CD4-positive, alpha-beta T cell treated with Interleukin-1 beta for 1 hour (primary cell): ENCODE measurements at regions not wholly inside any gene's neighbourhood (a gene's known extent, or its start where the extent isn't known, plus 50 kb on each side); places are given as distances from the start of the nearest gene placed in this dataset.

Experiments used
- DNase-seq, 2 donors: peaks; one replicate each; pipeline ENCODE4 v3.0.0-alpha.2; 2020 to 2022

- no peak for DNase-seq
These were observed 945.1 kb upstream of the PIK3C3 start for GRCh38 chr18:41009926-41010325.

DNA sequence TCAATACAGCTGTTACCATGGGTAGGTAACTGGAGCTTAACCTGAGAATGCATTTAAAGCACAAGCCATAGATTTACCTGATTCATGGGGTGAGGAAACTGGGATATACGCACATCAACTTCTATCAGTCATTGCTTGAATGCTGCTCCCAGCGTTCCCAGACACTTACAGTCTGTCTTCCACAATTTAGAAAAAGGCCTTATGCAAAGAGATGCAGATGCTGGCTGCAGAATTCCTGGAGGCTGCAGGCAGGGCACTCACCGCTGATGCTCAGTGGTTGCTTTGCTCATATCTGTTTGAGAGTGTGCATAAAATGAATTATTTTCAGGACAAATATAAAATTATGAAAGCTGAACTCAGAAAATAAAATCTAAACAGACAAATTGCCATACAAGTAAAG lies 950.7 kb upstream of the PIK3C3 start:
- no peak for DNase-seq

DNA sequence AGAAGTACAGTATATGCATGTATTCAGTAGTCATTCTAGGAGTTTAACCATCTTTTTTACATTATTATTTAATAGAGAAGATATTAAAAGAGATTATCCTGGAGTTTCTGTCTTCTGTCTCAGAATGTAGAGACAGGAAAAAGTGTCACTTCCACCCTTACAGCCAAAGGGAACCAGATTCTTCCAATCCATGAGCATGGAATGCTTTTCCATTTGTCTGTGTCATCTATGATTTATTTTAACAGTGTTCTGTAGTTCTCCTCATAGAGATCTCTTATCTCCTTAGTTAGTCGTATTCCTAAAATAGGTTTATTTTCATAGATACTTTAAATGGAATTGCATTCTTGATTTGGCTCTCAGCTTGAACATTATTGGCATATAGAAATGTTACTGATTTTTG lies 959.5 kb upstream of the PIK3C3 start:
- DNase-seq, result no peak

DNA sequence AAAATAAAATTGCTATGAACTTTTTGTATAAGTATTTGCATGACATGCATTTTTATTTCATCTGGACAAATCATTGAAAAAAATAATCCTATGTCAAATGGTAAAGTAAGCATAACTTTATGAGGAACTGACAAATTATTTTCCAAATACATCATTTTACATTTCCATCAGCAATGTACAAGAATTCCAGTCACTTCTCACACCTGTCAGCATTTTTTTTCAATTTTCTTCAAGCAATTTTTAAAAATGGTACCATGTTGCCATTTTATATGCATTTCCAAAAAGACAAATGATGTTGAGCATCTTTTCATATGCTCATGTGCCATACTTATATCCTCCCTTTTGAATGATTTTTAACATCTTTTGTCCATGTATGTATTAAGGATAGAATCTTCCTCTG lies 961.7 kb upstream of the PIK3C3 start:
- DNase-seq, result no peak

DNA sequence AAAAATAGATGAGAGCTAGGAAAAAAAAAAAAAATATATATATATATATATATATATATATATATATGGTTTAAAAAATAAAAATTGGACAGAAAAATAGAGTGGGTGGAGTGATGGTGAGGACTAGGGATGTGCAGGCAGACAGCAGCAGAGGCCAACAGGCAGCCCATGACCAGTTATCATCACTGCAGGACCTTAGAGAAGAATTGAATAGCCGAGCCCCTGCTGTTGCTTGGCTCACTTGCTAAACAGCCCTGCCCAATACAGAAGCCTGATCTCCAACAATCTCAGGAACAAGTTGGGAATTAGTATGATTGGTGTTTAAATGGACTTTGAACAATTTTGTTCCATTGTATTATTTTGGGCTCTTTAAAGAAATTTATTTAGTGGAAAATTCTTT lies 967.5 kb upstream of the PIK3C3 start:
- no peak for DNase-seq

- no peak for DNase-seq
These were observed 969.6 kb upstream of the PIK3C3 start for GRCh38 chr18:40985436-40985835.

DNA sequence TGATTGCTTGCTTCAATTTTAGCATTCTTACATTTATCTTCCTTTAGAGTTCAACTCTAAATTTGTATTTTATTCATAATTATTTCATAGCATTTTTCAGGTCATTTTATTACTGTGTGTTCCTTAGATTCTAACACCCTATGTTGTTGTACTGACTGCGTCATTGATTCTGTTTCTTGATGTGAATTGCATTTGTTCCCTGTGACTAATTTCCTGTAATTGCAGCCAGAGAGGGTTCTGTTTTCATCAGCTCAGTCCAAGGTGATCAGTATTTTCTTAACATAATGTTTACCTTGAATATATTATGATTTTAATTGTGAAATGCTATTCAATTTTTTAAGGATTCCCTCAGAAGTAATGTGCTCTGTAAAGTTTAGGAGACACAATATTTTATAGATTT lies 970.2 kb upstream of the PIK3C3 start:
- no peak for DNase-seq

GRCh38 chr18:40983835-40984234 lies 971.2 kb upstream of the PIK3C3 start:
- DNase-seq, result no peak

DNA sequence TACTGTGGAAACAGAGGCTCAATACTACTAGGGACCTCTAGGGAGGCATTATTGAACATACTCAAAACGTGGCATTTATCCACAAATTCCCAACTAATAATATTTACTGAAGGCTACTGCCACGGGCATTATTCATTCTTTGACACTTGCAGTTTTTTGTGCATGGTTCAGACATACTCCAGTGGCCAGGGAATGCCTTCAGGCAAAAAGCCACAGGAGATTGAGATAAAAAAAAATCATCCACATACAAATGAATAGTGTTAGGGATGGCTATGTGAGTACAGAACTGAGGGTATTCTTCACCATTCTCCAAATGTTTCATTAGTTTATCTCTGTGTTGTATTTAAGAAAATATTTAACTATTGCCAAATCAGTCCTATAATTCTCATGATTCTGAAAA lies 974.9 kb upstream of the PIK3C3 start:
- no peak for DNase-seq

DNA sequence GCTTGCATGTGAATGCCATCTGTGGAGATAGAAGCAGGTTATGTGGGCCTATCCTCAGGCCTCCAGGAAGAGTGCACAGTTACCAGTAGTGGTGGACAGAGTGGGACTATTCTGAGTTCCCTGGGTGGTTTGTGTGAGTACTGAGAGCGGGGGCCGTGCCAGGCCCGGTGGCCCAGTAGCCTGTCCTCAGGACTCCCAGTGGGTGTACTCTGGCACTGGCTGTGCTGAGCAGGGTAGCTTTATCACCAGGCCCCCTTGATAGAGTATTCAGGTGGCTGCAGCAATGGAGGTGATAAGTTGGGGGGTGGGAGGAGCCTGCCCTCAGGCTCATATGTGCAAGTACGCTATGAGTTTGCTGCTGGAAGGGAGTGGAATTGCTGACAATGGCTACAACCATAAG lies 979.0 kb upstream of the PIK3C3 start:
- DNase-seq, result no peak

DNA sequence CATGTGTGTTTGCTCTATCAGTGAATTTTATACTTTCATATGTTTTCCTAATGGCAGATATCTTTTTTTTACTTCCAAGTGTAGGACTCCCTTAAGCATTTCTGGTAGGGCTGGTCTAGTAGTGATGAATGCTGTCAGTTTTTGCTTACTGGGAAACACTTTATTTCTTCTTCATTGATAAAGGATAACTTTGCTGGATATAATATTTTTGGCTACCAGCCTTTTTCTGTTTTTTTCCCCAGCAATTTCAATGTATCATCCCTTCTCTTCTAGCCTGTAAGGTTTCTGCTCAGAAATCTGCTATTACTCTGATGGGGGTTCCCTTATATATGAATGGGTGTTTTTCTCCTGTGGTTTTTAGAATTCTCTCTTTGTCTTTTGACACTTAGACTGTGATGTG lies 980.6 kb upstream of the PIK3C3 start:
- no peak for DNase-seq

GRCh38 chr18:40962784-40963183 lies 992.2 kb upstream of the PIK3C3 start:
- no peak for DNase-seq

GRCh38 chr18:40957533-40958070 lies 997.4 kb upstream of the PIK3C3 start:
- DNase-seq, result no peak

GRCh38 chr18:40956213-40956612 lies 998.8 kb upstream of the PIK3C3 start:
- DNase-seq, result no peak

DNA sequence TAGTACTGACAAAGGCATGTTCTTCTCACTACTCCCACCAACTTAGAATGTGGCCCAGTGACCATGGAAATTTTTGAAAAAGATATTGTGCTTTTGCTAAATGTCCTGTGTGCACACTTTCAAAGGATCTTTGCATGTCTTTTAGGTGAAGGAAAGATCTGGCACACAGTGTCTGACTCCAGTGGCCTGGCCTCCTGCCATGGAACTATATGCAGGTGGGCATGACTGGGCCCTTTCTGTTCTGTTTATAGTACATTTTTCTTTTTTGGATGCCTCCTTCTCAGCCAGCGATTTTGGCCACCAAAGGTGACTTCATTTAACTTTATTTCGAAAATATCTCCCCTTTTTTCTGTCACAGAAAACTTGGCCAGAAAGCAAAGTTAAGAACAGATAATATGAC lies 999.7 kb upstream of the PIK3C3 start:
- DNase-seq, result no peak

GRCh38 chr18:40949114-40949950 lies 1005.7 kb upstream of the PIK3C3 start:
- no peak for DNase-seq

DNA sequence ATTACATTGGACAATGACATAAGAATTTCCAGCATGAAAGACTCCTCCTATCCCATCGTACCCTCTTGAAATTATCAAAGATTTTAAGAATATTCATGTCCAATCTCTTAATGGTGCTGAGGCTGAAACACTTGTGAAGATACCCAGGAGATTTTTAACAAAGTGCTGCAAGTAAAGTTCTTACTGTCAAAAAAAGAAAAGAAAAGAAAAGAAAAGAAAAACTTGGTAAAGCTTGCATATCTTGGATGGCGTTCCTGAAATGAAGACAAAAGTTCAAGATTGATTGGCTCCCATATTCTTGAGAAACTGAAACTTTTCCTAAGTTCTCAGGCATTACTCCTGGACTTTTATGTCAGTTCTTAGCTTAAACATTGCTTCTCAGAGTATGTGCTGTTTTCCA lies 1010.5 kb upstream of the PIK3C3 start:
- no peak for DNase-seq

- no peak for DNase-seq
These were observed 1015.1 kb upstream of the PIK3C3 start for GRCh38 chr18:40939656-40940515.

DNA sequence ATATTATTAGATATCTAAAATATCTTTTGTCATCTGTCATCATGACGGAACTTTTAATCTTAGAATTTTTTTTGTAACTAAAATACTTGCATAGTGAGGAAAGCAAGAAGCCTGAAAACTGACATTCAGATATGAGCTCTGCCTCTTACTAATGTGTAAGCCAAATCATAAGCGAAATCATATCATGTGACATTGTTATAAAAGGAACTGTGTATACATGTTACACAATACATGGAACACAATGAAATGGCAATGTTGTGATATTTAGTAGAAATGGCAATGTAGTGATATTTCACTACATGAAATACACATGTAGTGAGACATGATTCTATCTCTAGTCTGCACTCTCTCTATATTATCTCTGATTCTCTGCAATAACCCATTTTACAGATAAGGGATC lies 1016.4 kb upstream of the PIK3C3 start:
- DNase-seq, result no peak

DNA sequence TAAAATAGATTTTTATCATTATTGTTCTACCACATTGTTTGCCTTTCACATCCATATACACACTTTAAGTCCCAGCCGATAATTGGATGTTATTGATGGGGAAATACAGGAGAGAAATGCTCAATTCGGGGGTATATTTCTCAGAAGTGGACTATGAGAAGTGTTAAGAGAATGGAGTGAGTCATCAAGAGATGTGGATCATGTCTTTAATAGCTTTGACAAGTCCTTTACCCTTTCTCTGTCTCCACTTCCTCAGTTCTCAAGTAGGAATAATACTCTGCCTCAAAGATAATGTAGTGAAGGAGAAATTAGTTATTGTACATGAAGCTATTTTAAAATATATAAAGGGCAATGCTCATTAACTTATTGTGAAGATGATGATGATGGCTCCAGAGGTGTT lies 1017.6 kb upstream of the PIK3C3 start:
- no peak for DNase-seq

DNA sequence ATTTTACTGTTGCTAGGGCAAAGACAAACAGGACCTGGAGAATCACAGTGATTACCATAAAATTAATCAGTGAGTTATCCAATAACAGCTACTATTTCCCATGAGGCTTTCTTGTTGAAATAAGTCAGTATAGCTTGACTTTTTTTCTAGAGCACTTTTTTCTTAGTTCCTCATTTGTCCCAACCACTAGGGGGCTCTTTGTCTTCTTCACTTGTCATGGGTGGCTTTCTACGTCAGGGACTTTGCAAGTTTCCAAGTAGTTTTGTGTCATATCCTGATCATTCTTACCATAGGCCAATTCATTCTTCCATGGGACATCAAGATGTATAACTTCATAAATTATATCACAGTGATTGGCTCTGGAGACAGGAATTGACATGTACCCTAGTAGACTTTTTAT lies 1019.6 kb upstream of the PIK3C3 start:
- no peak for DNase-seq

GRCh38 chr18:40932862-40933261 lies 1022.2 kb upstream of the PIK3C3 start:
- no peak for DNase-seq

GRCh38 chr18:40930211-40930882 lies 1024.7 kb upstream of the PIK3C3 start:
- DNase-seq, result no peak
